Hindlimb muscle (tissue), 1 donor: ENCODE measurements at regions not wholly inside any gene's neighbourhood (a gene's known extent, or its start where the extent isn't known, plus 50 kb on each side); places are given as distances from the start of the nearest gene placed in this dataset.
"Not testable (repeated sequence)": the region's sequence is repeated elsewhere in the genome, so short reads cannot be mapped to it uniquely, and the experiment has no call there.

Experiments
- DNase-seq: peaks from one replicate; pipeline ENCODE4 v3.0.0-alpha.2; 2013

DNA sequence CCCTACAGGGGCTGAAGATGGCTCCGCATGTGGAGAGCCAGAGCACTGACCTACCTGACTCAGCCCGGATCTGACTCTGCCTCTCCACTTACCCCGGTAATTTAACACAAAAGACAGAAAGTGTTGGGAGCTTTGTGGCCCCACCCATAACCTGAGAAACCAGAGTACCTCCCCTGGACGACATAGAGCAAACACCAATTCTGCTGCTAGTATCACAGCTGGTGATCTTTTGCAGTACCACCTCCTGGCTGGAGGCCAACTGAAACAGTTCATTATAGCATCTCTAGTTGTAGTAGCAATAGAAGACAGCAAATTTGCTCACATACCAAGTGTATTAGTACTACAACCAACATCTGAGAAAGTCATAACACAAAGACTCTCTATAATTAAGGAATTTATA lies 443.9 kb downstream of the KLHL4 start:
- no peak for DNase-seq

DNA sequence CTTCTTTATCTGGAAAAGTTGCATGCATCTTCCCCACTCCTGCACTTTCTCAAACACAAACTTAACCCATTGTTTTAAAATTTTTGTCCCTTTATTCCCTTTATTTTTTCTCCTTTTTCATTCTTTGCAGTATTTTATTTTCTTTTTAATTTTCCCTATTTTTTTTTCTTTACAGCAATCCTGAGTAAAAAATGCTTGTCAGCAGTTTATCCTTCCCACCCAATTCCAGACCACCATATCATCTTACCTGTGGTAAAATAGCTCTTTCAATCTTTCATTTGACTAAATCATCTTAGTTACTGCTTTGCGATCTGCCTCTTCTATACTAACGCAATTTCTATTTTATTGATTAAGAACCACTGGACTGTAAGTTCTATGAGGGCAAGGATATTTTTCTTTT lies 450.5 kb downstream of the KLHL4 start:
- no peak for DNase-seq

DNA sequence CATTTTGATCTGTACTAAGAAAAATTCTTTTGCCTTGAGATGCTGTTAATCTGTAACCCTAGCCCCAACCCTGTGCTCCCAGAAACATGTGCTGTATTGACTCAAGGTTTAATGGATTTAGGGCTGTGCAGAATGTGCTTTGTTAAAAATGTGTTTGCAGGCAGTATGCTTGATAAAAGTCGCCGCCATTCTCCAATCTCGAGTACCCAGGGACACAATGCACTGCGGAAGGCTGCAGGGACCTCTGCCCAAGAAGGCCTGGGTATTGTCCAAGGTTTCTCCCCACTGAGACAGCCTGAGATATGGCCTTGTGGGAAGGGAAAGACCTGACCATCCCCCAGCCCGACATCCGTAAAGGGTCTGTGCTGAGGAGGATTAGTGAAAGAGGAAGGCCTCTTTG lies 454.5 kb downstream of the KLHL4 start:
- not testable (repeated sequence) for DNase-seq

DNA sequence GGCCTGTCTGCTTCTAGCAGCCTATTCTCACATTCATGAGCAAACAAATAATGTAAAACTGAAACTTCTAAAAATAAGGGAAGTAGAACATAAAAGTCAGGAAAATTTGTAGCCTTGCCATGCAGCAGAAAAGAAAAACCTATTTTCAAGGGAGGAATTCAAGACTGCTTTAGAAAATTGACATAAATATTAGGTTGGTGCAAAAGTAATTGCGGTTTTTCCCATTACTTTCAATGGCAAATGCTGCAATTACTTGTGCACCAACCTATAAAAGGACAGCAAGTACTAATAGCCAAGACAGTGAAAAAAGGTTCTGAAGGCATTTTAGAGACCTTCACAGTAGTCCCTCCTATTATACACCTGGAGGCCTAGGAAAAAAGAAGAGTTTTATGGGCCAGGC lies 457.8 kb downstream of the KLHL4 start:
- no peak for DNase-seq

DNA sequence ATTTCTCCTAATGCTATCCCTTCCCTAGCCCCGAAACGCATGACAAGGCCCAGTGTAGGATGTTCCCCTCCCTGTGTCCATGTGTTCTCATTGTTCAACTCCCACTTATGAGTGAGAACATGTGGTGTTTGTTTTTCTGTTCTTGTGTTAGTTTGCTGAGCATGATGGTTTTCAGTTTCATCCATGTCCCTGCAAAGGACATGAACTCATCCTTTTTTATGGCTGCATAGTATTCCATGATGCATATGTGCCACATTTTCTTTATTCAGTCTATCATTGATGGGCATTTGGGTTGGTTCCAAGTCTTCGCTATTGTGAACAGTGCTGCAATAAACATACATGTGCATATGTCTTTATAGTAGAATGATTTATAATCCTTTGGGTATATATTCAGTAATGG lies 490.3 kb downstream of the KLHL4 start:
- not testable (repeated sequence) for DNase-seq

DNA sequence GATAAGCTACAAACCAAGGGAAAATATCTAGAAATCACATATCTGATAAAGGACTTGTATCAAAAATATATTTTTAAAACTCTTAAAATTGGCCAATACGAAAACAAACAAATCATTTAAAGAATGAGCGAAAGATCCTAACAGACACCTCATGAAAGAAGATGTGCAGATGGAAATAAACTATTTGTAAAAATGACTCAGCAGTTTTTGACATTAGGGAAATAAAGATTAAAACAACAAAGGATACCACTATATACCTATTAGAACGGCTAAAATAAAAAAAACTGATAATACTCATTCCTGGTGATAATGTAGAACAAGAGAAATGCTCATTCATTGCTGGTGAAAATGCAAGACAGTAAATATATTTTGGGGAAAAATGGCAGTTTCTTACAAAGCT lies 506.4 kb downstream of the KLHL4 start:
- DNase-seq: no peak

DNA sequence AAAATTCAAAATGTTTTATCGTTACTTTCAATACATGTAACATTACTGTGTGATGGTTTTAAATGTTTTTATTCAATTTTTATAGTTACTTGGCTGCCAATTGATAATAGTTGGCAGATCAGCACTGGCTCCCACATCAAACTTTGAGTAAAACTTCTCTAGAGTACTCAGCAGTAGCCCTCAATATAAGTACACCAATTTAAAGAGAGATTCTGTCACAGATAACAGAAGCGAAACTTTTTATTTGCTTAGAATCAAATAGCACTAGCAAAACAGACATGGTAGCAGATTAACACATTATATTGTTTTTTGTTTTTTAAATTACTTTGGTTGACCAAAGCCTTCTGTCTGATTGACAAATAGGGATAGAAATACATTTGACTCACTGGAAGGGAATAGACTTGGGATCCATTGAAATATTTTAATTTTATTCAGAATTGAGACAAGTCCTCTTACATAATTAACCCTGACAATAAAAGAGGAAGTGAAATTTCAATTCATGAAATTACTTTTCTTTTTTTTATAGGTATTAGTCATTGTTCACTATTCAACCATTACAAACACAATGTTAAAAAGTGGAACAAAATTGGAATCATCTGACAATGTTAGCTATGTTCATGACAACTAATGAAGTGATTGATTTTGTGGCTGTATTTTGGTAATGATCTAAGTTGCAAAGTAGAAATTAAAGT lies 554.9 kb downstream of the KLHL4 start:
- DNase-seq: no peak

DNA sequence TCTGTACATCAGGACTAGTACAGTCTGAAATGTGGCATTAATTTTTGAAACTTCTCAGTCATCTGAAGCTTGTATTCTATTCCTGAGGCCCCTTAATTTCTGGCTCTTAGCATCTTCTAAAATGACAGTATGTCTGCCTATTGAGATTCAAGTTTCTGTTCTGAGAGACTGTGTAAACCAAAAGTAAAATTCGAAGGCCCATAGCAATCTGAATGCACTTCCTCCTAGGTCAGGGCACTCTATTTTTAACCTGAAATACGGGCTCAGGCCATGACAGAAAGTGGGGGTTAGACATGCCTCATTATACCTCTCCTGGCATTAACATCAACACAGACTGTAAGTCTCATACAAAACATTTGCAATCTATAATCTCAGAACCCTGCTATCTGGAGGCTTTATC lies 584.4 kb downstream of the KLHL4 start:
- no peak for DNase-seq

DNA sequence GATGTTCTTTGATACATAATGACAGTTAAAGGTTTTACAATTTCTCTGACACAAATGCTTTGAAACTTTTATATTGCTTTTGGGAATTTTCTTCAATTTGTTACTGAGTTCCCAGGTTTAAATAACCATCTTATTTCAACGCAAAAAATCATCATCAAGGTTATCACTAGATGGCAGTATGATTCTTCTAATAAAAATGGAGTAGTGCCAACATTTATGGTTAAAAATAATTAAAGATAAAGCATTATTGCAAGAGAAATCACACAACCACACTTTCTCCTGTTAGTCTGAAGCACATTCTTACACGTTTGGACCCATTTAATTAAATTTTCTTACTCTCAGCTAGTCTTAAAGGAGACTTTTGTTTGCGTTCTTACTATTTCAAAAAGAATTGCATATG lies 611.3 kb upstream of the CPXCR1 start:
- DNase-seq: no peak

DNA sequence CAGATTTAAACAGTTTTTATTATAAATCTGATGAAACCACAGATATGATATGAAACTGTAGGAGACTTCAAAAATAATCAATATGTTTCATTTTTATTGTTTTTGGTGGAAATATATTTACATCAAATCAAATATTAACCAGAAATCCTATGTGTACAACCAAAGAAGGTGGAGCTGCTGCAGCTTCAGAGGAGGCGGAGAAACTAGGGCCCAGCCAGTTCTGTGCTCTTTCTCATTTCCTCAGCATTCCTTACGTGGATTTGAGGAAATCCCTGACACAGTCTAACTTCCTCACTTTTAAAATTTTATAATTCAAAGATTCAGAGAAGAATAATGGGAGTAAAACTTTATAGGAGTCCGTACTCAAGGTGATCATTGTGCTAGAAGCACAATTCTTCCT lies 610.7 kb upstream of the CPXCR1 start:
- no peak for DNase-seq

DNA sequence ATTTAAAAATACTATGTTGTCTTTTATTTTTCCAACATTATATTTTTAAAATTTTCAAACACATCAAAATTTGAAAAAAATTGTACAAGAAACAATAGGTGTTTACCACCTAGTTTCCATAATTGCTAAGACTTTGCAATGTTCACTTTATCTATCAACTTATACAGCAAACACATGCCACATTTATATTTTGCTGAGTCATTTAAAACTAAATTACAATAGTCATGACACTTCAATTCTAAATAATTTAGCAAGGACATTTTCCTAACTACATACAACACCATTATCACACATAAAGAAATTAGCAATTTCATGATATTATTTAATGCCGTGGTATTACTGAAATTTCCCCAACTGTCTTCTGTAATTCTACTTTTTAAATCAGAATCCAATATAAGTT lies 600.4 kb upstream of the CPXCR1 start:
- no peak for DNase-seq

DNA sequence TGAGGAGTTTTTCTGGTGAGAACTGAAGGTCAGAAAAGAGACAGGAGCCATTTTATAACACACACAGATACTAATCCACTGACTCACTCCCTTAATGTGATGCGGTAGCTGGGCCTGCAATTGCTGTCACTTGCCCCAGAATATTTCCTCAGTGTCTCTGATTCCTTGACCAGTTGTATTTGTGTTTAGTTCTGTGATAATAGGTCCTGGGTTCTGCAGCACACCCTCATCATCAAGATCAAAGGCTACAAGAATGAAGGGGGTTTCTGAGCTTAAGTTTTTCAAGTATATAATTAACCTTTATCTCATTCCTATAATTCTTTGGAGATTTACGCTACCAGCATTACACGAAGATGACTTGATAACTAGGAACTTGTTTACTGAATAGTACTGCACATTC lies 576.5 kb upstream of the CPXCR1 start:
- no peak for DNase-seq

DNA sequence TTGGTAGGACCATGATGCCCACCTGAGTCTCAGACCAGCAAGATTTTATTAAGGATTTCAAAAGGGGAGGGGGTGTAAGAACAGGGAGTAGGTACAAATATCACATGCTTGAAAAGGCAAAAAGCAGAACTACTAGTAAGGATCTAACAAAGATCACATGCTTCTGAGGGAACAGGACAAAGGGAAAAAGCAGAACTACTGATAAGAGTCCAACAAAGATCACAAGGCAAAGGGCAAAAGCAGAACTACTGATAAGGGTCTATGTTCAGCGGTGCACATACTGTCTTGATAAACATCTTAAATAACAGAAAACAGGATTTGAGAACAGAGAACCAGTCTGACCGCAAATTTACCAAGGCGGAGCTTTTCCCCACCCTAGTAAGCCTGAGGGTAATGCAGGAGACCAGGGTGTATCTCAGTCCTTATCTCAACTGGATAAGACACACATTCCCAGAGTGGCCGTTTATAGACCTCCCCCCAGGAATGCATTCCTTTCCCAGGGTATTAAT lies 573.0 kb upstream of the CPXCR1 start:
- not testable (repeated sequence) for DNase-seq

DNA sequence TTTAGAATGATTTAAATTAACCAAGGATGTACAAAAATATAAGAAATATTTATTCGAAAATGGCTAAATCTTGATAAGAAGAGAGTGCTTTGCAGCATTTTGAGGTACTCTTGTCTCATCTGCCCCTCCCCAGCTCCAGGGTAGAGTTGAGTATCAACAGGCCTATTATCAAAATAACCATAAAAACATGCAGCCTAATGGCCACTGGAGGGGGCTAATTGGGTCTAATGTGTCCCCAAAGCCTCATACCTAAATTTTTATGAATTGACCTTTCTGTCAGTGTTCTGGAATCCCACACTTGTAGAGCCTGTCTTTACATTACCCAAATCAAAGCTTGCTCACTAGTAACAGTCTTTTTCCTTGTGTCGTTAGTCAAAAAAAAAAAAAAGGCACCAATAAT lies 544.9 kb upstream of the CPXCR1 start:
- DNase-seq: no peak

DNA sequence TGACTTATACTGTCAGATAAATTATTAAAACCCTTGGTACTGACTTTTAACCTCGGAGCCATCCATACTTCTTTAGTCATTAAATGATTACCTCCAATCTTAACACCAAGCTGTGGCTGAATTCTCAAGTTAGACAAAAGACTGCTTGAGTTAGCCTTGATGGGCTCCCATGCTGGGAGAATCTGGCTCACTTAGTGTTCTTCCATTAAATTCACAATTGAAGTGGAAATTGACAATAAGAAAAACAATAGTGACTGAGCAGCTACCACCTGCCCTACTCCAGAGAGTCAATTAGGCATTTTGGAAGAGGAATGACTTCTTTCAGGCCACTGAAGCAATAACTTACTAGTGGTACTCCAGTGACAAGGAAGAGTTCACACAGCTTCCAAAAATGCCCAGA lies 503.0 kb upstream of the CPXCR1 start:
- no peak for DNase-seq

DNA sequence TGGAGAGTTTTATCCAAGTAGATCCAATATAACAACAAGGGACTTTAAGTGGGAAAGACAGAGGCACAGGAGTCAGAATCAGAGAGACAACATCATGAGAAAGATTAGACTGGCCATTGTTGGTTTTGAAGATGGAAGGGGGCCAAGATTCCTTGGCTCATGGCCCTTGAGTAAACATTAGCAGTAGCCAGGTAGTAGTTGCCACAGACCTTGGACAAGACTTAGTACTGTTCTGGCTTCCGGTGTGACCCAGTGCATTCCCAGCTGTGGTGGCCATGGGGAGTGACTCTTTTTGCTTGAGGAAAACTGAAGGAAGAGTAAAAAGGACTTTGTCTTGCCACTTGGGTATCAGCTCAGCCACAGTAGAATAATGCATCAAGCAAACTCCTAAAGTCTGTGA lies 462.2 kb upstream of the CPXCR1 start:
- no peak for DNase-seq

DNA sequence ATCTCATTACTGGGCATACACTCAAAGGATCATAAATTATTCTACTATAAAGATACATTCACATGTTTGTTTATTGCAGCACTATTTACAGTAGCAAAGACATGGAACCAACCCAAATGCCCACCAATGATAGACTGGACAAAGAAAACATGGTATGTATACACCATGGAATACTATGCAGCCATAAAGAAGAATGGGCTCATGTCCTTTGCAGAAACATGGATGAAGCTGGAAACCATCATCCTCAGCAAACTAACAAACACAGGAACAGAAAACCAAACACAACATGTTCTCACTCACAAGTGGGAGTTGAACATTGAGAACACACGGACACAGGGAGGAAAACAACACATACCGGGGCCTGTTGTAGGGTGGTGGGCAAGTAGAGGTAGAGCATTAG lies 433.1 kb upstream of the CPXCR1 start:
- not testable (repeated sequence) for DNase-seq

DNA sequence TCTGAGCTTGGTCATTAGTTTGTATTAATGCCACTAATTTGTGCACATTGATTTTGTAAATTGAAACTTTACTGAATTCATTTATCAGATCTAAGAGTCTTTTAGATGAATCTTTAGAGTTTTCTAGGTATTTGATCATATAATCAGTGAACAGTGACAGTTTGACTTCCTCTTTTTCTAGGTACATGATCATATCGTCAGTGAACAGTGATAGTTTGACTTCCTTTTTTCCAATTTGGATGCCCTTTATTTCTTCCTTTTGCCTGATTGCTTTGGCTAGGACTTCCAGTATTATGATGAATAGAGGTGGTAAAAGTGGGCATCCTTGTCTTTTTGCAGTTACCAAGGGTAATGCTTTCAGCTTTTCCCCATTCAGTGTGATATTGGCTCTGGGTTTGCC lies 421.4 kb upstream of the CPXCR1 start:
- DNase-seq: no peak

DNA sequence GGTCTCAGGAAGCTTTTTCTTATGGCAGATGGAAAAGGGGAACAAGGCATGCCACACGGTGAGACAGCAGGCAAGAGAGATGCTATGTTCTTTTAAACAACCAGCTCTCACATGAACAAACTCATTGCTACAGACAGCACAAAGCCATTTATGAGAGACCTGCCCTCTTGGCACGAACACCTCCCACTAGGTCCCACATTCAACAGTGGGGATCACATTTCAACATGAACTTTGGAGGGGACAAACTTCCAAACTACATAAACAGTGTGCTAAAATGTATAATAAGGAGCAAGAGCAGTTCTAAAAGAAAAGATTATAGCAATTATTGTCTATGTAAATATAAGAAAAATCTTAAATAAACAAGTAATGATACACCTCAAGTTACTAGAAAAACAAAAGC lies 391.8 kb upstream of the CPXCR1 start:
- no peak for DNase-seq

DNA sequence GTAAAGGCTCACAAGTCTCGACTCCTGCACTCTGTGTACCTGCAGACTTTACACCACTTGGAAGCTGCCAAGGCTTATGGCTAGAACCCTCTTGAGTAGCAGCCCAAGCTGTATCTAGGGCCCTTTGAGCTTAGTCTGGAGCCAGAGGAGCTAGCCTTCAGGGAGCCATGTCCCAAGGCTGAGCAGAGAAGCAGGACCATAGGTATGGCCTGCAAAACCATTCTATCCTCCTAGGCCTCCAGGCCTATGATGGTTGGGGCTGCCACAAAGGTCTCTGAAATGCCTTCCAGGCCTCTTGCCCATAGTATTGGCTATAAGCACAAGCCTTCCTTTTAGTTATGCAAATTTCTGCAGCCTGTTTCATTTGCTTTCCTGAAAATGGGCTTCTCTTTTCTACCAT lies 380.7 kb upstream of the CPXCR1 start:
- DNase-seq: no peak

DNA sequence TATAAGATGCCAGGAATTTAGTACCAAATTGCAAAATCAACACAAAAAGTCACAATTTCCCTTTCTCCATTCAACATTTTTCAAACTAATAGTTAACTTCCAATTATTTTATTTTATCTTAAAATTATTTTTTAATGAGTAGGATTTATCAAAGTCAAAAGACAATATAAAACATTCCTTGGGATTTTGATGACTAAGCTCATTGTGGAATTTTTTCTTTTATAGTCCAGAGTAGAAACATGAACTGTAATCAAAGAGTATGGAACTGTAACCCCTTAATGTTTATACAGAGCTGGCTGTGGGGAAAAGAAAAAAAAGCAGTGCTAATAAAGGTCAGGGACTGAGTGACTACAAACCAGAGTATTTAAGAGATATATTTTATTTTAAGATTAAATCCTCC lies 368.6 kb upstream of the CPXCR1 start:
- no peak for DNase-seq

DNA sequence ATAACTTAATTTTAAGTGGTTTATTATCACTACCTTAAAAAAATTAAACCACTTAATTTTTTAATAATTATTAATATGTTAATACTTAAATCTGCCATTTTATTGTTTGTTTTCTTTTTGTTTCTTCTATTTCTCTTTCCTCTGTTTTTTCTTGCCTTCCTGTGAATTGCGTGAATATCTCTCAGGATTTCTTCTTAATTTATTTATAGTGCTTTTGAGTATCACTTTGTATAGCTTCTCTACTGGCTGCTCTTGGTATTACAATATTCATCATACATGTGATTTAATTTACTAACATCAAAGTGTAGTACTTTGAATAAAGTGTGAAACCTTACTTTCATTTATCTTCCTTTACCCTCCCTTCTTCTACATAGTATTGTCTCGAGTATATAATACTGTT lies 349.5 kb upstream of the CPXCR1 start:
- no peak for DNase-seq

DNA sequence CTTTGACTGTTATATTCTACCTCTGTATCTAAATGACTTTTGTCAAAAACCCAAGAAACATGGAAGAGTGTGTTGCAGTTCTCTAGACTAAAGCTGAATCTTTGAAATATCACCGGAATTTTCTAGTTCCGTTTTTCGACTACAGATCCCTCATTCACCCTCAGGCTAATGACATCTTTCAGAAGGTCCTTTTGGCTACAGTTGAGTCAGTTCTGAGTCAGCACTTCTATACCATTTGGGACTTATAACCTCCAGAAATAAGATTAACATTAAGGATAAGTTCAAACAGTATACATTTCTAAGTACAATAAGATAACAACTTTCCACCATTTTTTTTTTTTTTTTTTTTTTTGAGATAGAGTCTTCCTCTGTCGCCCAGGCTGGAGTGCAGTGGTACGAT lies 331.0 kb upstream of the CPXCR1 start:
- no peak for DNase-seq

DNA sequence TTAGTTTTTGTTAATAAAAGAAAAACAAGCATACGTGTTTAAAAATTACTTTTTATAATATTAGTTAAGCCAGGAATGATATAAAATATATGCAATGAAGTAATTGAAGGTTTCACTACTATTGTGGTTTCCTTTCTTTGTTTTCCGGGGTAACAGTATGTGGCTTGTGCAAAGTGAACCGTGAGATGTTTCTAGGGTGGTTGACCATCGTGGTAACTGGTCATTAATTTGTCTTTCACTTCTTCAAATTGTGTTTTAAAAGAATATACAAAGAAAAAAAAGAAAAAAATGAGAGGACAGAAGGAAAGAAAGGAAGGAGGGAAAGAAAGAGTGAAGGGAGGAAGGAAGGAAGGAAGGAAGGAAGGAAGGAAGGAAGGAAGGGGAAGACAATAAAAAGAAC lies 330.1 kb upstream of the CPXCR1 start:
- no peak for DNase-seq

DNA sequence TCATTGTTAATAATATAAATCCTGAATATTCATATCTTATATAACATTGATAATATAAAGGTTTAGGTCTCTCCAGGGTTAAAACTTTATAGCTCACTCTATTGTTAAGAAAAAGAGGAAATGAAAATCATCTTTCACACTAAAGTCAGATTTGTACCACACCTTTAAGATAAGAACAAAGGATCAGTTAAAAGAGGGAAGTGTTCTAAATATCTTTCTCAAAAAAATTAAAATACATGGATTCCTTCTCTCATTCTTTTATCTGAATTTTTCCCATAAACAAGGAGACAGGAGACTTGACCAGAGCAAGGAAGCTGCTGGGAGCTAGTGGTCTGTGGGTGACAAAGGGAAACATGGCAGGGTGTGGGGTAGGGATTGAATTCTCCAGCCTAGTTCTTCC lies 323.0 kb upstream of the CPXCR1 start:
- no peak for DNase-seq
